HG03354 (cell line): ENCODE measurements at regions not wholly inside any gene's neighbourhood (a gene's known extent, or its start where the extent isn't known, plus 50 kb on each side); places are given as distances from the start of the nearest gene placed in this dataset.

Experiments used
- ATAC-seq: cut with Tn5 transposase; IDR thresholded peaks from one replicate; pipeline ENCODE4 v1.9.1; 2021; ENCODE audit warnings: mild to moderate bottlenecking; ENCODE audit not compliant: unreplicated experiment, poor library complexity, severe bottlenecking

DNA sequence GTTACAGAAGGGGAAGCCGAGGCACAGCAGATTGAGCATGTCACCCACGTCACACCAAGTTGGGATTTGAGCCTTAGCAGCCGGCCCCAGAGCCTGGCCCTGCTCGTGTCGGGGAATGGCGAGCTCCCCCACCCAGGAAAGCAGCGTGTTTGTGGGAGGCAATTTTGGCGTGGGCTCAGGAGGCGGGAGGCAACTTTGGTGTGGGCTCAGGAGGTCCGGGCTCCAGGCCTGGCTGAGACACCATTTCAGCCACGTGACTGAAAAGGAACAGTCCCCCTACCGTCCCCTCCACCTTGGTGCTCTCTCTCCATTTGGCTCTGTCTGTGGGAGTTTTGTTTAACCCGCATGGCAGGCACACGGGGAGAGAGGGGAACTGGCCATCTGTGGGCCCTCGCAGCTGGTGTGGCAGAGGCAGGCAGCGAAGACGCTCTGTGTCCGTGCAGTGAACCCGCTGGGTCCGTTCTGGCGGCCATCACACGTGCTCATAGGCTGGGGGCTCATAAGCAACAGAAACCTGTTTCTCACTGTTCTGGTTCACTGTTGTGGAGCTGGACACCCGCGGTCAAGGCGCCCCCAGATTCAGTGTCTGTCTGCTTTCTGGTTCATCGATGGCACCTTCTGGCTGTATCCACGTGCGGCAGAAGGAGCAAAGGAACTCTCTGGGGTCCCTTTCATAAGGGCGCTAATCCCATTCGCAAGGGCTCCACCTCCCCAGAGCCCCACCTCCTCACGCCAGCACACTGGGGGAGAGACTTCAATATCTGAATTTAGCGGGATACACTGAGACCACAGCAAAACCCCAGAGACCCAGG is 110.2 kb downstream of the CRYAA start:
- no peak for ATAC-seq

DNA sequence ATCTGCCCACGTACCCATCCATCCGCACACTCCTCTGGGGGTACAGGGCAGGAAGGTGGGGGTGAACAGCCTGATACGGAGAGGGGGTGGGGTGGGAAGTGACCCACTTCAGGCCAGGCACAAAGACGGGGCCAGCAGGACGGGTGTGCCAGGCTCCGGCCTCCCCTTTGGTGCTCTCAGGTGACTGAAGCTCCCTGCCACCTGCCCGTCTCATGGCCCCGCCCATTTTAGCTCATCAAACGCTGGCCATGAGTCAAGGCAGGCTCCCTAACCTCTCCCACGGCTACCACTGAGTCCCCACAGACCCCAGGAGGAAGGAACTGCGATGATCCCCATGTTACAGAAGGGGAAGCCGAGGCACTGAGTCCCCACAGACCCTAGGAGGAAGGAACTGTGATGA is 109.6 kb downstream of the CRYAA start:
- ATAC-seq, result no peak

DNA sequence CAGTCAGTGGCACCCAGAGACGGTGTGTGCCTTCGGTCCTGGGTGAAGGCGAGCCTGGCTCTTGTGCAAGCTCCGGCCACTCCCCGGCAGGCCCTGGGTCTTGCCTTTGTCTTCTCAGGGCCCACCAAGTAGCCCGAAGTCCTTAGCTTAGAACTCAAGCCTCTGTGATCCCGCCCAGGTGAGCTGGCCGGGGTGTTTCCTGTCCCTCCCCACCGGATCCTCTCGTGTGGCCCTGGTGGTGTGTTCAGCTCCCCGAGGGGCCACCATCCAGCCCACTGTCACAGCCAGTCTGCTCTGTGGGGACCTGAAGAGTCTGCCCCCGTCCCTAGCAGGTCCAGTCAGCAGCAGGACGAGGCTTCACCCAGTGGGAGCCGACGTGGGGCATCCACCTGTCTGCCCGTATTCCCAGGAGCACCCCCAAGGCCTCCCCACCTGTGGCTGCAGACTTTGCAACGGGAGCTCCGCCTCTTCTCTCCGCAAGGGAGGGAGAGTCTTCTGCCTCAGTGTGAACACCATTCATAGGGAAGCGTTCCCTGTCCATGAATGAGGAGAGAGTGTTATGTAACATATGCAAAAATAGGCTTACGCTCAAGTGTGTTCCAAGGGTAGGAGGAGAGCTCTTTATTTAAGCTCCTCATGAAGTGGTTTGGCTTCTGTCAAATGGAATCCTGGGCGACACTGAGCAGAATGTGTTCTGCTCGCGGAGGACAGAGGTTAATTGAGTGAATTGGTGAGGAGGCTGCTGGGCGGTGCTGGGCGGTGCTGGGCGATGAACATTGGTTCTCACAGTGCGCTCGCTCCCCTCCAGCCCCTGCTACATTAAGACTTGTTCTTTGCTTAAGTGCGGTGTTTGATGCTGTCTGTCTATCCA is 108.9 kb downstream of the CRYAA start:
- no peak for ATAC-seq

- no peak for ATAC-seq
Measured at GRCh38 chr21:43276811-43277210, 108.0 kb downstream of the CRYAA start.

GRCh38 chr21:43275421-43276211 is 106.8 kb downstream of the CRYAA start:
- ATAC-seq, result no peak

- no peak for ATAC-seq
Measured at GRCh38 chr21:43274946-43275310, 106.1 kb downstream of the CRYAA start.

GRCh38 chr21:43274022-43274945 is 105.5 kb downstream of the CRYAA start:
- no peak for ATAC-seq

DNA sequence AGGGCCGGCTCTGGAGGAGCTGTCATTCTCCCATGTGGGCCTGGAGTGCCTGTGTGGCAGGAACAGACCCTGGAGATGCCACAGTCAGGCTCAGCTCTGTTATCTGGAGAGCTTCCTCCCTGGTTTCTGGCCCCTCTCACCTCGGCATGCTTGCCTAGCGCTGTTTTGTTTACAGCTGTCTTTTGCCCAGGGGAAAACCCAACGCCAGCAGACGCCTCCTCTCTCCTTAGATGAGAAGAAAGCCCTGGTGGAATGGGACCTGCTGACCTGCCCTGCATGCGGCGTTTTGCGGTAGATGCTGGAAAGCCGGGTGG is 104.9 kb downstream of the CRYAA start:
- ATAC-seq, result no peak

GRCh38 chr21:43273016-43273707 is 104.4 kb downstream of the CRYAA start:
- ATAC-seq, result no peak

GRCh38 chr21:43272591-43272990 is 103.8 kb downstream of the CRYAA start:
- no peak for ATAC-seq

GRCh38 chr21:43271452-43272020 is 102.7 kb downstream of the CRYAA start:
- ATAC-seq, result no peak

DNA sequence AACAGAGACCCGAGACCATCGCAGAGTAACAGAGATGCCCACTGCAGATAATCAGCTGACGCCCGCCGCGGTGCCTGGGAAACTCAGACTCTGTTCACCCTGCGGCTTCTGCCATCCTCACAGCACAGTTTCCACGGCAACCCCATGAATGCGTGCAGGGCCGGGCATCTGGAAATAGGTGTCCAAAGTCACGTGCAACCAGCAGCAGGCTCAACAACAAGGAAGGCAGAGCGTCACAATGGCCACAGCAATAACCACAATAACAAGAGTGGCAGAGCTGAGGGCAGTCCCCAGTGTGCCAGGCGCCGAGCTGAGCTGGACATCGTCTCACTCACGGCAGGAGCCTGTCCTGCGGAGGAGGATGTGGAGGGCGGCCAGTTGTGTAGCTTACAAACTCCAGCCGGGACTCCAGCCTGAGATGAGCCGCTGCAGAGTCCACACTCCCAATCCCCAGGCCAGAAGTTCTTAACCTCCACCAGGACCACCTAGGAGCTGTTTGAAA is 102.0 kb downstream of the CRYAA start:
- ATAC-seq, result no peak

DNA sequence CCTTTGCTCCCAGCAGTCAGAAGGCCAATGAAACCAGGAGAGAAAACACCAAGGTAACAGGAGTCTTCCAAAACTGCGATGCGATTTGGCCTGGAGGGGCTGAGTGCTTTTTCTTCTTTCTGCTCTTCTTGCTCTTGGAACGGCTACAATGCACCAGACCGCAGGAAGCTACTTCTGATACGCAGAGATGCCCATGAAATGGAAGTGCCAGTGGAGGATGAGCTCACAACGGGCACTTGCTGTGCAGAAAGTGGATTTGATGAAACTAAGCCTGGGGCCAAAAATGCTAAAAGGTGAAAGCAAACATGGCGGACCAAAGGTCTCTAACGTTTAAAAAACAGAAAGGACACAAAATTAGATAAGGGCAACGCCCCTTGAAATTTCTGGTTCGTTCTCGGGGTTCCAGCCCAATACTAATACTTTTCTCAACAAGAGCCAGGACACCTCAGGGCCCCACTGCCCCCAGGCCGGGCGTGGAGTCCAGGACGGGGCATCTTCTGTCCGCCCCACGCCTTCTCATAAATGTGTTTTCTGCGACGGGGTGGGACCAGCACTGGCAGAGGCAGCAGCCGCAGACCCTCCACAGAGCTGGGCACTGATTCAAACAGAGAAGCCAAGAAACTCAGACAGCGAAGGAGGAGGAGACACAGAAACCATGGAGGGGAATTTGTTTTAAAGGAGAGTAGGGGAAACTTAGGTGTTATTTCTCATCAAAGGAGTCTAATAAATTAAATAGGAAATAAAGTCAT is 101.3 kb downstream of the CRYAA start:
- ATAC-seq, result no peak

DNA sequence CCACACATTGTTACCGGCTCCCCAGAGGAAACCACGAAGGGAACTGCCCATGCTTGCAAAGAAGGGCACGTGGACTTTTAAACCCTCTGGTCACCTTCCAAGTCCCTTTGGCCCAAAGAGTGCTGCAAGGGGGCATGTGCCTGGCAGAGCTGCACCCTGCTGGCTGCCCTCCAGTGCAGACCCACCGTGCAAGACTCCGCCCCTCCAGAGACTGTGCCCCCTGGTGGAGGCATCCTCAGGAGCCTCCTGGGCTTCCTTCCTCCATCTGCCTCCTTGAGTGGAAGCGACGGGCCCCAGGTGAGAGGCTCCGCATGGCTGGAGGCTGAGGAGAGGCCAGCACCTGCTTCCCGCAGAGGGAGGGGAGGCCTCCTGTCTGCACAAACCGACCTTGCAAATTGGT is 100.6 kb downstream of the CRYAA start:
- no peak for ATAC-seq

GRCh38 chr21:43268804-43269186 is 100.0 kb downstream of the CRYAA start:
- ATAC-seq, result no peak

DNA sequence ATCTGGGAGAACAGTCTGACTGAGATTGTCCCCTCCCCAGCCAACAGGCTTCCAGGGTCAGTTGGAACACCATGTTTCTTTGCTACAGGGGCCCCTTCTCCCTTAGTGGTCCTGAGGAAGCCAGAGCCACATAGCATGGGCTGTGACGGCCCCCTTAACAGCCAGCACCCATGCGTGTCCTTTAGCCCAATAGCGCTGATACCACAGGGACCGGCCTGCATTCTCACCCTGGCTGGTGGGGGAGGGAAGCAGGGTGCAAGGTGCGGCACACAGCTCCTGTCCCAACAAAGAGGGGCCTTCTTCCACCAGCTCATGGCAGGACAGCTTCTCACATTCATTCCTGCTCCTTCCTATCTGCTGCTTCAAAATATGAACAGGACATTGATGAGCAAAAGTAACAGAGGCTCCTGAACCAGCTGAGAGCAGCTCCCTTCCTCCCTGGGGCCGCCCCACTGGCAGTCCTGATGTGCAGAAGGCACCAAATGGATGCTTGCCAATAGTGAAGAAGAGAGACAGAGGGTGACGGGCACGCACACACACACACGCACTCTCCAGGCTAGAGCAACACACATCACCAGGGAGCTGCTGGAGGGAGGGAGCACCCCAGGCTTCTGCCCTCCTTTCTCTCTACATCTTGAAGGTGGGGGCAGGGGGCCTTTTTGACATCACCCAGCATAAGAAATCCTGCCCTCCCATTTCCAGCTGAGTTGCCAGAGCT is 99.4 kb downstream of the CRYAA start:
- no peak for ATAC-seq

- no peak for ATAC-seq
Measured at GRCh38 chr21:43267391-43268085, 98.7 kb downstream of the CRYAA start.
